Activated CD8-positive, alpha-beta T cell treated with anti-CD3 and anti-CD28 coated beads for 36 hours (primary cell): ENCODE measurements at regions not wholly inside any gene's neighbourhood (a gene's known extent, or its start where the extent isn't known, plus 50 kb on each side); places are given as distances from the start of the nearest gene placed in this dataset.

Experiments
- ATAC-seq: fragments of 200-7000 bp; cut with Tn5 transposase; one replicate; pipeline ENCODE4 v1.10.0; 2021; ENCODE audit warnings: mild to moderate bottlenecking, moderate library complexity
- CTCF ChIA-PET: fragments of 350-600 bp; sonication (Branson Sonifier 250); formaldehyde crosslinking; loops from one replicate; lab custom pipeline; 2021; ENCODE audit warnings: antibody characterized with exemption; lab: Charles Lee
- POLR2A ChIA-PET: fragments of 350-600 bp; sonication (Branson Sonifier 250); formaldehyde crosslinking; loops from one replicate; lab custom pipeline; 2021; ENCODE audit warnings: antibody characterized with exemption; lab: Charles Lee
- DNase-seq: peaks from one replicate; pipeline ENCODE4 v3.0.0-alpha.2; 2020
- H3K27ac Mint-ChIP-seq: one replicate; pipeline ENCODE4 v1.8.0; 2021; ENCODE audit warnings: mild to moderate bottlenecking, mixed read lengths
- H3K27me3 Mint-ChIP-seq: one replicate; pipeline ENCODE4 v1.8.0; 2021; ENCODE audit warnings: mixed read lengths
- H3K36me3 Mint-ChIP-seq: one replicate; pipeline ENCODE4 v1.8.0; 2021; ENCODE audit warnings: low read depth, mixed read lengths
- H3K4me1 Mint-ChIP-seq: one replicate; pipeline ENCODE4 v1.8.0; 2021; ENCODE audit warnings: low read depth, mixed read lengths
- H3K4me3 Mint-ChIP-seq: one replicate; pipeline ENCODE4 v1.8.0; 2021; ENCODE audit warnings: mild to moderate bottlenecking, moderate library complexity, mixed read lengths
- H3K9me3 Mint-ChIP-seq: one replicate; pipeline ENCODE4 v1.8.0; 2021; ENCODE audit warnings: mixed read lengths
- intact Hi-C: fragments of 100-400 bp; cut with micrococcal nuclease; formaldehyde crosslinking; loops from one replicate; pipeline ENCODE4 v1.10.0; 2022
- TF ChIP-seq, protein P1 (sequence below): fragments of 200-600 bp; IDR thresholded peaks from one replicate; pipeline ENCODE4 v1.8.0; 2022; ENCODE audit warnings: antibody characterized with exemption, mild to moderate bottlenecking

DNA sequence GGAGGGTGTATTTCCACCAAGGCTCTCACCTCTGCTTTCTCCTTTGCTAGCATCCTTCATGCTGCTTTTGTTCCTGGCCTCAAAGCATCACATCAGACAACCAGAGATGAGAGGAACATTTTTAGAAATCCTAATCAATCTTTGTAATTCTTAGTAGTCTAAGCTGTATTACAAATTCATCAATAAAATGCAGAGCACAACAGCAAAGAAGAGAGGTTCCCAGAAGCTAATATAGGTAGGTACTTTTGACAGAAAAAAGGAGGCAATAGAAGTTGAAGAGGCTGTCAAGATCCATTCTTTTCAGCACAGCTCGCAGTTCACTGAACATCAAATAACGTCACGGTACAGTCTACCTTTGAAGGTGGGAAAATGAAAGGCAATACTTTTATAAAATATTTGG, 265.2 kb upstream of the SYT1 start:
- no peaks in the 10 kb centered on the region for H3K36me3 Mint-ChIP-seq
- POLR2A ChIA-PET = no interaction called here
- no peak overlapping the region for H3K4me3 Mint-ChIP-seq
- TF ChIP-seq, protein P1, sequence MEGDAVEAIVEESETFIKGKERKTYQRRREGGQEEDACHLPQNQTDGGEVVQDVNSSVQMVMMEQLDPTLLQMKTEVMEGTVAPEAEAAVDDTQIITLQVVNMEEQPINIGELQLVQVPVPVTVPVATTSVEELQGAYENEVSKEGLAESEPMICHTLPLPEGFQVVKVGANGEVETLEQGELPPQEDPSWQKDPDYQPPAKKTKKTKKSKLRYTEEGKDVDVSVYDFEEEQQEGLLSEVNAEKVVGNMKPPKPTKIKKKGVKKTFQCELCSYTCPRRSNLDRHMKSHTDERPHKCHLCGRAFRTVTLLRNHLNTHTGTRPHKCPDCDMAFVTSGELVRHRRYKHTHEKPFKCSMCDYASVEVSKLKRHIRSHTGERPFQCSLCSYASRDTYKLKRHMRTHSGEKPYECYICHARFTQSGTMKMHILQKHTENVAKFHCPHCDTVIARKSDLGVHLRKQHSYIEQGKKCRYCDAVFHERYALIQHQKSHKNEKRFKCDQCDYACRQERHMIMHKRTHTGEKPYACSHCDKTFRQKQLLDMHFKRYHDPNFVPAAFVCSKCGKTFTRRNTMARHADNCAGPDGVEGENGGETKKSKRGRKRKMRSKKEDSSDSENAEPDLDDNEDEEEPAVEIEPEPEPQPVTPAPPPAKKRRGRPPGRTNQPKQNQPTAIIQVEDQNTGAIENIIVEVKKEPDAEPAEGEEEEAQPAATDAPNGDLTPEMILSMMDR = no peak
- no peaks in the 10 kb centered on the region for H3K27me3 Mint-ChIP-seq
- intact Hi-C loops = no loop called here
- H3K9me3 Mint-ChIP-seq = peaks cover 14% of the 10 kb centered on the region
- ATAC-seq (no peak), DNase-seq (no peak)
- no peaks in the 10 kb centered on the region for H3K4me1 Mint-ChIP-seq
- CTCF ChIA-PET = no interaction called here
- no peak overlapping the region for H3K27ac Mint-ChIP-seq

DNA sequence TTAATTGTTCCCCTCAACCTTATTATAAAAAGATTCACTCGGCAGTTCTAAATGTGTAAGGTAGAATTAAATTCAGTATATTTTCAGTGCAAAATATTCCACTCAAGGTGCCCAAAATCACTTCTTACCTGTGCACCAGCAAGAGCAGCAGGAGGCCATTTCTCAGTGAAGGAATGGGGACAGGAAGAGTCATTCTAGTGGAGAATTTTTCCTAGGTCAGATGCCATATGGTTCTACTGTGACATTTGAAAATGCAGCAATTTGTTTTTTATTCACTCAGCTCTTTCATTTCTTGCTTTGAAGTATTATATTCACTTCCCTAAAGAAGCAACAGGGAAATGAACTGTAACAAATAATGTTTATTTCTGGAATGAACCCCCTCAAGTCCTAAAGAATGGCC, 264.0 kb upstream of the SYT1 start:
- CTCF ChIA-PET = no interaction called here
- Mint-ChIP-seq H3K4me1 (no peaks in the 10 kb centered on the region), H3K27ac (no peak overlapping the region), H3K4me3 (no peak overlapping the region), H3K27me3 (no peaks in the 10 kb centered on the region), H3K36me3 (no peaks in the 10 kb centered on the region), H3K9me3 (peaks cover 18% of the 10 kb centered on the region)
- TF ChIP-seq, protein P1 = no peak
- POLR2A ChIA-PET = no interaction called here
- intact Hi-C loops = no loop called here
- DNase-seq (no peak), ATAC-seq (no peak)

DNA sequence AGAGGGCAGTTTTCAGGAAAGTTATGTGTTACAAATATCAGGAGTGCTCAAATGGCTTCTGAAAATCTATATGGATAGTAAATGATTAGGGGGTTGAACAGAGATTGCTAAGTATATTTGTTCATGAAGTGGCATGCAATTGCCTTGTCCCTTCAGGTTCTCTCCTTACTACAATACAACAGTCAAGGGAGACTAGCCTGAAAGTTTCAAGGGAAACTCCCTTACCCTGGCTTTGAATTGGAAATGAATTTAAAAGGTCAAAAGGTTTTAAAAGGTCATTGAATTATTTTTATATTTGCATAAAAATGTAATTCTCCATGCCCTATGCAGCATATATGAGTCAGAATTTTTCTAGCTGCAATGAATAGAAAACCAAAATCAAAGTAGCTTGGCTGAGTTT, 253.1 kb upstream of the SYT1 start:
- H3K27ac Mint-ChIP-seq = no peak overlapping the region
- no peak for ATAC-seq
- no peak for DNase-seq
- peaks cover 17% of the 10 kb centered on the region for H3K9me3 Mint-ChIP-seq
- intact Hi-C loops = no loop called here
- H3K36me3 Mint-ChIP-seq = no peaks in the 10 kb centered on the region
- CTCF ChIA-PET = no interaction called here
- no peaks in the 10 kb centered on the region for H3K4me1 Mint-ChIP-seq
- H3K27me3 Mint-ChIP-seq = no peaks in the 10 kb centered on the region
- POLR2A ChIA-PET = no interaction called here
- H3K4me3 Mint-ChIP-seq = no peak overlapping the region
- TF ChIP-seq, protein P1 = no peak

DNA sequence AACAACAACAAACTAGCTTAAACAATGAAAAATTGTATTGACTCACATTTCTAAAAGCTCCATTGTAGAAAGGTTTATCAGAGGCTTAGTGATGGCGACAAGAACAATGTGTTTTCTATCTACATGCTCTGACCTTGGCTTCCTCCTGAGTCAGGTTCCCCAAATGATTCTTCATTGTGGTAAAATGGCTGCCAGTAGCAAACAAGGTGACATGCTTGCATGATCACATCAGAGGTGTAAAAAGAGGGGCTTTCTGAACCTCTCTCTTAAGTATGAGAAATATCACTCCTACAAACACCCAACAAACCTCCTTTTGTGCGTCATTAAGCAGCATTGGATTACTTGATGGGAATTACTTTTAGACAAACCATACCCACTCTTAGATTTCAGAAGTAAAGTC, 252.4 kb upstream of the SYT1 start:
- Mint-ChIP-seq H3K4me1 (no peaks in the 10 kb centered on the region), H3K27ac (no peak overlapping the region), H3K9me3 (peaks cover 17% of the 10 kb centered on the region), H3K27me3 (no peaks in the 10 kb centered on the region), H3K4me3 (no peak overlapping the region), H3K36me3 (no peaks in the 10 kb centered on the region)
- intact Hi-C loops = no loop called here
- POLR2A ChIA-PET = no interaction called here
- ATAC-seq (no peak), DNase-seq (no peak)
- CTCF ChIA-PET = no interaction called here
- TF ChIP-seq, protein P1 = no peak

DNA sequence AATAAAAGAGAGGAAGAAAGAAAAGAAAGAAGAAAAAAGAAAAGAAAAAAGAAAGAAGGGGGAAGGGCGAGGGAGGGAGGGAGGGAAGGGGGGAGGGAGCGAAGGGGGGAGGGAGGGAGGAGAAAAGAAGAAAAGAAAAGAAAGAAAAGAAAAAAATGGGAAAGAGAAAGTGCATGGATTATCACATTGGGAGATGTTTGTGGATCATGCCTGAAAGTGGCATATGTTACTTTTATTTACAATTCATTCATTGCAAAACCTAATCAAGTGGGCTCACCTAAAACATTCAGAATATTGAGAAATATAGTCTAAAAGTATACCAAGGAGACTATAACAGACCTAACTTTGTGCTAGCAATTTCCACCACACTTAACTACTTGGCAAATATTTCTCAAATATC, 246.9 kb upstream of the SYT1 start:
- no peaks in the 10 kb centered on the region for H3K36me3 Mint-ChIP-seq
- peaks cover 7% of the 10 kb centered on the region for H3K9me3 Mint-ChIP-seq
- DNase-seq (no peak), ATAC-seq (no peak)
- TF ChIP-seq, protein P1 = no peak
- H3K4me3 Mint-ChIP-seq = no peak overlapping the region
- H3K4me1 Mint-ChIP-seq = no peaks in the 10 kb centered on the region
- no peak overlapping the region for H3K27ac Mint-ChIP-seq
- H3K27me3 Mint-ChIP-seq = no peaks in the 10 kb centered on the region
- CTCF ChIA-PET = no interaction called here
- intact Hi-C loops = no loop called here
- POLR2A ChIA-PET = no interaction called here
